OCI-LY7 (cell line): ENCODE measurements at regions not wholly inside any gene's neighbourhood (a gene's known extent, or its start where the extent isn't known, plus 50 kb on each side); places are given as distances from the start of the nearest gene placed in this dataset.

Source experiments
- CTCF ChIP-seq: fragments of 200-600 bp; sonication (generic); conservative IDR thresholded peaks from 2 replicates; pipeline ENCODE4 v1.5.1; 2014; ENCODE audit warnings: mild to moderate bottlenecking, antibody characterized with exemption, low read length, moderate library complexity, mixed read lengths
- EZH2phosphoT487 ChIP-seq: fragments of 200-600 bp; sonication (generic); IDR thresholded peaks from 2 replicates; pipeline ENCODE4 v1.6.1; 2018; ENCODE audit warnings: low read depth, borderline replicate concordance, mild to moderate bottlenecking, mixed run types, antibody characterized with exemption, low read length, moderate library complexity, mixed read lengths

GRCh38 chrX:6732101-6732500, 197.2 kb upstream of the VCX3A start:
- TF ChIP-seq CTCF (no peak), EZH2phosphoT487 (no peak)
